HG03095 (cell line): ENCODE measurements at regions not wholly inside any gene's neighbourhood (a gene's known extent, or its start where the extent isn't known, plus 50 kb on each side); places are given as distances from the start of the nearest gene placed in this dataset.

Experiments used
- ATAC-seq: cut with Tn5 transposase; IDR thresholded peaks from one replicate; pipeline ENCODE4 v1.9.1; 2021; ENCODE audit warnings: moderate library complexity; ENCODE audit not compliant: unreplicated experiment

GRCh38 chr15:59953392-59953883, 50.7 kb upstream of the FOXB1 start:
- ATAC-seq, result no peak

GRCh38 chr15:59952960-59953359, 51.2 kb upstream of the FOXB1 start:
- no peak for ATAC-seq

DNA sequence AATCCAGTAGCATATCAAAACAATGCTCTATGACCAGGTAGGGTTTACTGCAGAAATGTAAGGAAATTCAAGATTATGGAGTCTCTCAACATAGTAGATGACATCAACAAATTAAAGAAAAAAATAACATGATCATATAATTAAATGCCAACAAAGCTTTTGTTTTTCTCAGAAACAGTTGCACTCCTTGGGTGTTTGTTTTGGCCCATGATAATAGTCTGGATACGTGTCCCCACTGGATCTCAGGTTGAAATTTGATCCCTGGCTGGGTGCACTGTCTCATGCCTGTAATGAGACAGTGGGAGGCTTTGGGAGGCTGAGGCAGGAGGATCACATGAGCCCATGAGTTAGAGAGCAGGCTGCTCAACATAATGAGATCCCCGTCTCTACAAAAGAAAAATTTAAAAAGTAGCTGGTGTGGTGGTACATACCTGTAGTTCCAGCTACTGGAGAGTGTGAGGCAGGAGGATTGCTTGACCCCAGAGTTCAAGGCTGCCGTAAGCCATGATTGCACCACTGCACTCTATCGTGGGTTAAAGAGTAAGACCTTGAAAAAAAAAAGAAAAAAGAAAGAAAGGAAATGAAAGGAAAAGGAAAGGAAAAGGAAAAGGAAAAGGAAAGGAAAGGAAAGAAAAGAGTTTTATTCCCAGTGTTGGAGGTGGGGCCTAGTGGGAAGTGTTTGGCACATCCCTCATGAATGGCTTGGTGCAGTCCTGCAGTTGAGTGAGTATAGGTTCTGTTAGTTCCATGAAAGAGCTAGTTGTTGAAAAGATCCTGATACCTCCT, 53.3 kb upstream of the FOXB1 start:
- ATAC-seq, result no peak

GRCh38 chr15:59948924-59949613, 55.0 kb upstream of the FOXB1 start:
- ATAC-seq, result no peak

DNA sequence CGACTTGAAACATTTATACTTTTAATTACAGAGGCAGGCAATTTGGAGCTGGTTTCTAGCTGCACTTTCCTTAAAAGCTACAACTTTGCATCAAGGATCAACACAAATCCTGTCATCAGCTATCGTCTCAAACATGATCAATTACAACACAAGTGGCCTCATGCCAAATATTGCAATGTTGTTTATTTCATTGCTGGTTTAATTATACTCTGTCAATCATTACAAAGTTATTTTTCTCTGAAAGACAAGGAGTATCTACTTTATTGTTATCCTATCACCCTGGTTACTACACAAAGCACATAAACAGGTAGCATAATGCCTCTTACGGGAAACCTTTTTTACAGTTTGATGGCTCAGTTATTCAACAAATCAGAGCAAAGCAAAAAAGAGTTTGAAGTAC, 58.0 kb upstream of the FOXB1 start:
- ATAC-seq, result no peak

DNA sequence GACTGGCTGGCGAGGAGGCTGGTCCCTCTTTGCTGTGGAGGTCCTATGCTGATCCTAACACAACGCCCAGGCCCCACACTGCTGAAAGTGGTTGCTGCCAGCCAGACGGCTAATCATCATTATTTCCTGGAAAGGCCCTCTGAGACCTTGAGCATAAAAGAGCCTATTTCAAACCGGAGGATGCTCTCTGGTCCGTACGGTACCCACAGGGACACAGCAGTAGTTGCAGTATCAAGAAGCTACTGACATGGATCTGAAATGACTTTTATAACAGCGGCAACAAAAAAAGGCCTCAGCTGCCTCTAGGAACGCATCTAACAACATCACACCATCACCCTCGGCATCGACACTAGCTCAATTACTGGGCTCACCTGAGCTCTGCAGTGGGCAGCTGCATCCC, 59.1 kb upstream of the FOXB1 start:
- no peak for ATAC-seq

DNA sequence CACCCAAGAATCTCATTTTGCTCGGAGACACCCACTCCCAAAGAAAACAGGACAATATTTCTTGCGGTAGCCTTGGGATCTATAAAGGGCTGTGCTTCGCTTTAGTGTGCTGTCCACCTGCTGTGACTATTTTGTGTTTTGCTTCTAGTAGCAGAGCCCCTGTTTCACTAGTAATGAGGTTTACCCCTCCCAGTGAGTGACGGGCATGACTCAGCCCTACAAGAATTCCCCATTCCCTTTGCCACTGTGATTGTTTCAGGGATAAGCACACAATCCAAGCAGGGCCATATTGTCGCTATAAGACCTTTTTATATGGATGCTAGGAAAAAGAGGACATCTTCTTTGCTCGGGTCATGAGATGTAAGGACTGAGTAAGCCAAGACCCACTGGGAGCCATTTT, 62.5 kb upstream of the FOXB1 start:
- no peak for ATAC-seq

DNA sequence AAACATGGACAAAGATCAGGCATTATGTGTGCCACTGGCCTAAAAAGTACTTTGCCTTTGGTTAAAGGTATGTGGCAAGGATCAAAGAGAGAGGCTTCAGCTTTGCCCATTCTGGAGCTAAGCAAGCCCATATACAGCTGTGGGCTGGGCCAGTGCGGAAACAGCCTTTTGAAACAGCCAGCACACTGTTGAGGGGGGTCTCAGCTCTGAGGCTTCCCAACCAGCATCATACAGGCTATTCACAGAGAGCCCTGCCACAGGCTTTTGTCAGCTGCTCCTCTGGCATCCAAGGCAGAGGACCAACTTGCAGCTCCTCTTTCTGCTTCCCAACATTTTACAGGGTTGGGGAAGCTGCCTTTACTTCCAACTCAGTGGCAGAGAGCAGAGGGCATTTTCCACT, 63.2 kb upstream of the FOXB1 start:
- ATAC-seq, result no peak

GRCh38 chr15:59940456-59940855, 63.7 kb upstream of the FOXB1 start:
- no peak for ATAC-seq

- no peak for ATAC-seq
Observed at GRCh38 chr15:59936741-59937140, 67.4 kb upstream of the FOXB1 start.

GRCh38 chr15:59933607-59934006, 70.5 kb upstream of the FOXB1 start:
- no peak for ATAC-seq

- ATAC-seq, result no peak
Observed at GRCh38 chr15:59931646-59932261, 72.4 kb upstream of the FOXB1 start.

- ATAC-seq, result no peak
Observed at GRCh38 chr15:59924812-59925522, 79.1 kb upstream of the FOXB1 start.

DNA sequence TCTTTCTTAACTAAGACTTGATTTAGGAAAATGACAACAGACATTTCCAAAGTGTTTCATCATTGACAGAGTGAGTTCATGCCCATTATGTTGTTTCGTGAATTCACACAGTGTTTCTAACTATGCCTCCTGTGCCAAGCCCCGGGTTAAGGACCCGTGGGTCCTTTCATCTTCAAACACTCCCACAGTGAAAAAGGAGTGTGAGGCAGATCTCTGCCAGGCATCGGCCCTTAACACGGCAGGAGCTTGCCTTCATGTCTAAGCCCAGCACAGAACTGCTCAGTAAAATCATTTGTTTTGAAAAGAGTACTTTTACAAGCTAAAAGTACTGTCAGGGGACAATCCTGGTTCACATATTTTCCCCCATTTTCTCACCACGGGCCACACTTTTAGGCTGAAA, 80.0 kb upstream of the FOXB1 start:
- no peak for ATAC-seq

DNA sequence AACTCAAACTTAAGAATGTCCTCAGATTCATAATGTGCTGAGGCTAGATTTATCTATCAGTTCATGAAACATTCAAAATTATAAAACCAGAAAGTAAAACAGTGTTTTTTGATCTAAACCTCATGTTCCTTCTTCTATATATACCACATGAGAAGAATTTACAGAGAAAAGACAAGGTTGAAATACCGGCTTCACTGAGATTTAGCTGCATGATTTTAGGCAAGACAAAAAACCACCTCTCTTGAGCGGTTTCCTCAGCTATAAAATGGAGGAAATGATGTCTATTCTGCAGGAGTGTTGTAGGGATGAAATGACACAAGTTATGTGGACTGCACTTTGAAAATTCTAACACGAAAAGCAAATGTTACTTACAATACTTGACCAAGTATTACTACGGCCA, 80.6 kb upstream of the FOXB1 start:
- ATAC-seq, result no peak

DNA sequence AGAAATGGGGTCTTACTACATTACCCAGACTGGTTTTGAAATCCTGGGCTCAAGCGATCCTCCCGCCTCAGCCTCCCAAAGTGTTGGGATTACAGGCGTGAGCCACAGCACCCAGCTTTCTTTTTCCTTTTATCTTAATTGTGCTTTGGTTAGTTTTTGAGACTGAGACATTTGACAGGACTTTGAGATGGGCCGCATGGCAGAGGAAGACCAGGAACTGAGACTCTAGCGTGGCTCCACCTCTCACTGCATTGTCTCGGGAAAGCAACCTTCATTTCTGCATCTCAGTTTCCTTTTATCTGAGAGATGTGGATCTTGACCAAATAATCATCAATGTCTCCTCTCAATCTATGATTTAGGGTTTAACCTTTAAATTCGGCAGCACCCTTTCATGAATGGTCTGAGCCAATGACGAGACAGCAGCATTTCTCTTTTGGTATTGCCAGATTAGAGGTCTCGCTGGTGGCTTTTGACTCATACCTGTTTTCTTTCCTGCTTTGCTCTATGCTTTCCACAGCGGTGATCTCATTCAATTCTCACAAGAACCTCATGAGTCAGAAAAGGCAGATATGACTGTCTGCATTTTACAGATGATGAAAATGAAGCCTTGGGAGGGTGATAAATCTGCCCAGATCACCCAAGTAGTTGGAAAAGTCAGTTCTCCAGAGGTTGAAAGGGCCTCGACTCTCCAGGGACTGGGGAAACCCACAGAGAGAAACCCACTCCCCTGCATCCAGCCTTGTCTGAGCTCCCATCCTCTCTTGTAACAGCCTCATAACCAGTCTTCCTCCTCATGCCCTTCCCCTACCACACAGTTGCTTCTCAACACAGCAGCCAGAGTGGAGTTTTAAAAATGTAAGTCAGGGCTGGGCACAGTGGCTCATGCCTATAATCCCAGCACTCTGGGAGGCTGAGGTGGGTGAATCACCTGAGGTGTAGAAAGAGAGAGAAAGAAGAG, 84.8 kb upstream of the FOXB1 start:
- ATAC-seq, result peak; percentile 89

- peak; percentile 55 for ATAC-seq
Observed at GRCh38 chr15:59917504-59918157, 86.5 kb upstream of the FOXB1 start.

DNA sequence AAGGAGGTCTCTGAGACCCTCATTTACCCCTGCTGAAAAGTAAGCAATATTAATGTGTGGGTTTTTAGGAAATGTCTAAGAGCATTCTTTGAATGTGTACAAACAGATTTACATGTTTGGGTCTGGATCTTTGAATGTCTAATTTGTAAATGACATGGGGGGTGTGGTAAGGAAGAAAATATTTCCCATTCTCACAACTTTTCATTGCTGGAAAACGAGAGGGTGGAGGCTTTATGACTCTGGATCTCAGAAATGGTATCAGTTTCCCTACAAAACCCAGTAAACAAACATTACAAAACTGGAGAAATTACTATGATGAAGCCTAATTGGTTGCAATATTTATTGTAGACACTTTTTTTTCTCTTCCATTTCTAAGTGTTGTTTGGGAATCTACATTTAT, 98.1 kb upstream of the FOXB1 start:
- ATAC-seq, result no peak

DNA sequence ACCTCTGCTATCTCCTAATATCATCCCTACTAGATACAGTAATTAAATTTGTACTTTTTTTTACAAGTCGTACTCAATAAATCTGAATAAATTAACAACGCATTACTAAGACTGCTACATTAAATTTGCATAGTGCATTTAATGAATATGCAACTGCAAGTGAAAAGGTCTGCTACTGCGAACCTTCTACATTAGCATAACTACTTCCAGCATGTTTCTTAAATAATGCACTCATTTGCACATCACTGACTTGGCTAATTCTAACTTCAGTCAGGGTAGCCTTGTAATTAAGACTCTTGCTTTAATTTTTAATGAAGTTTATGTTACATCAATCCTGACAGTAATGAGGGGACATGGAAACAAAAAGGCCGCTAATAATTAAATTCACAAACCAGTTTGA, 98.9 kb upstream of the FOXB1 start:
- no peak for ATAC-seq
